H1 (cell line): ENCODE measurements at regions not wholly inside any gene's neighbourhood (a gene's known extent, or its start where the extent isn't known, plus 50 kb on each side); places are given as distances from the start of the nearest gene placed in this dataset.

Experiments used
- CTCF ChIA-PET: fragments of 300-600 bp; sonication (Branson Sonifier 250); formaldehyde crosslinking; loops from one replicate; lab custom pipeline; 2021; ENCODE audit not compliant: partially characterized antibody; lab: Charles Lee
- POLR2A ChIA-PET: fragments of 300-600 bp; sonication (Branson Sonifier 250); formaldehyde crosslinking; loops from one replicate; lab custom pipeline; 2021; ENCODE audit warnings: inconsistent platforms; ENCODE audit not compliant: partially characterized antibody; lab: Charles Lee
- DNase-seq, 2 experiments: peaks; one replicate each; pipeline versions ENCODE4 v3.0.0 to v3.0.0-alpha.2; 2010 to 2022; ENCODE audit warnings: low spot score in 2 of 2, low read depth in 1 of 2, mixed read lengths in 1 of 2
- FAIRE-seq: peaks from 2 replicates; lab custom pipeline; 2011; peaks lifted over from hg19 to GRCh38; lab: Jason Lieb, UNC
- H2AFZ ChIP-seq: 2 replicates; pipeline ENCODE4 v1.8.1; 2012; ENCODE audit warnings: low read length, inconsistent platforms
- H2AK5ac ChIP-seq: 2 replicates; pipeline ENCODE4 v1.6.1; 2013; ENCODE audit warnings: low read depth, low read length
- H2BK120ac ChIP-seq: replicated peaks from 2 replicates; pipeline ENCODE3; 2013; ENCODE audit warnings: low read depth, low read length, inconsistent platforms
- H2BK12ac ChIP-seq: 2 replicates; pipeline ENCODE4 v1.6.1; 2013; ENCODE audit warnings: low read depth, low read length
- H2BK15ac ChIP-seq: 2 replicates; pipeline ENCODE4 v1.6.1; 2013; ENCODE audit warnings: low read length
- H2BK20ac ChIP-seq: 2 replicates; pipeline ENCODE4 v1.6.1; 2013; ENCODE audit warnings: low read length
- H2BK5ac ChIP-seq: 2 replicates; pipeline ENCODE4 v1.6.1; 2013; ENCODE audit warnings: low read depth, low read length
- H3K14ac ChIP-seq: 2 replicates; pipeline ENCODE4 v1.6.1; 2013; ENCODE audit warnings: inconsistent platforms; ENCODE audit not compliant: insufficient read length
- H3K18ac ChIP-seq: 2 replicates; pipeline ENCODE4 v1.6.1; 2013; ENCODE audit warnings: low read length; ENCODE audit errors: extremely low read depth
- H3K23ac ChIP-seq: 2 replicates; pipeline ENCODE4 v1.6.1; 2013; ENCODE audit warnings: inconsistent platforms; ENCODE audit not compliant: insufficient read length
- H3K23me2 ChIP-seq: 2 replicates; pipeline ENCODE4 v1.6.1; 2013; ENCODE audit warnings: low read depth, low read length
- H3K27ac ChIP-seq: 2 replicates; pipeline ENCODE4 v1.6.1; 2011; ENCODE audit warnings: low read depth, low read length, inconsistent platforms
- H3K27me3 ChIP-seq, 4 experiments: replicated peaks in 1 of 4; 1 replicate in 1 of 4; 2 replicates in 3 of 4; pipeline versions ENCODE4 v1.6.1 to v1.8.1; 2011 to 2013; ENCODE audit warnings: low read length in 3 of 4, mild to moderate bottlenecking in 3 of 4, inconsistent platforms in 2 of 4, mixed read lengths in 2 of 4, moderate library complexity in 1 of 4; ENCODE audit not compliant: control insufficient read depth in 3 of 4, insufficient read depth in 3 of 4; ENCODE audit errors: extremely low read depth in 1 of 4
- H3K36me3 ChIP-seq, 4 experiments: 2 replicates each; pipeline versions ENCODE4 v1.6.1 to v1.8.1; 2011 to 2013; ENCODE audit warnings: mild to moderate bottlenecking in 4 of 4, low read length in 3 of 4, moderate library complexity in 2 of 4, control low read depth in 1 of 4, inconsistent platforms in 1 of 4; ENCODE audit not compliant: insufficient read depth in 4 of 4, control insufficient read depth in 2 of 4
- H3K4ac ChIP-seq: replicated peaks from 2 replicates; pipeline ENCODE3; 2013; ENCODE audit warnings: low read length, low read depth, mixed read lengths, inconsistent platforms; ENCODE audit not compliant: insufficient read length
- H3K4me1 ChIP-seq, 4 experiments: replicated peaks in 1 of 4; 1 replicate in 1 of 4; 2 replicates in 3 of 4; pipeline versions ENCODE4 v1.6.1 to v1.8.1; 2011 to 2013; ENCODE audit warnings: low read length in 3 of 4, inconsistent platforms in 2 of 4, mixed read lengths in 1 of 4; ENCODE audit not compliant: insufficient read depth in 4 of 4, control insufficient read depth in 3 of 4
- H3K4me2 ChIP-seq, 2 experiments: 2 replicates each; pipeline versions ENCODE4 v1.6.1 to v1.8.1; 2011 to 2013; ENCODE audit warnings: low read depth in 2 of 2, low read length in 2 of 2, control low read depth in 1 of 2, inconsistent platforms in 1 of 2, mild to moderate bottlenecking in 1 of 2; ENCODE audit not compliant: insufficient read depth in 1 of 2
- H3K4me3 ChIP-seq, 4 experiments: fragments of 200-600, 300-600 bp in 1 of 4; sonication (generic), shearing (Covaris generic), sonication (Bioruptor Twin) in 1 of 4; 2 replicates each; pipeline versions ENCODE4 v1.5.1 to v1.8.1; 2011 to 2016; ENCODE audit warnings: low read length in 4 of 4, low read depth in 3 of 4, control low read depth in 2 of 4, inconsistent platforms in 2 of 4, mild to moderate bottlenecking in 2 of 4, mixed read lengths in 1 of 4, moderate library complexity in 1 of 4; ENCODE audit not compliant: insufficient read depth in 2 of 4; ENCODE audit errors: extremely low read depth in 1 of 4
- H3K56ac ChIP-seq: replicated peaks from 2 replicates; pipeline ENCODE3; 2013; ENCODE audit warnings: low read depth, mild to moderate bottlenecking, mixed read lengths, low read length, inconsistent platforms; ENCODE audit not compliant: insufficient read length
- H3K79me1 ChIP-seq: 2 replicates; pipeline ENCODE4 v1.6.1; 2013; ENCODE audit warnings: low read depth, low read length, control low read depth
- H3K79me2 ChIP-seq, 2 experiments: 2 replicates each; pipeline versions ENCODE4 v1.6.1 to v1.8.1; 2012 to 2013; ENCODE audit warnings: low read length in 2 of 2, mild to moderate bottlenecking in 2 of 2, inconsistent platforms in 1 of 2; ENCODE audit not compliant: insufficient read depth in 2 of 2, control insufficient read depth in 1 of 2
- H3K9ac ChIP-seq, 4 experiments: replicated peaks in 1 of 4; 1 replicate in 1 of 4; 2 replicates in 3 of 4; pipeline versions ENCODE4 v1.6.1 to v1.8.1; 2011 to 2013; ENCODE audit warnings: low read depth in 3 of 4, low read length in 3 of 4, control low read depth in 2 of 4, mild to moderate bottlenecking in 2 of 4, moderate library complexity in 2 of 4, inconsistent platforms in 1 of 4; ENCODE audit errors: extremely low read depth in 1 of 4
- H3K9me3 ChIP-seq, 2 experiments: 2 replicates each; pipeline versions ENCODE4 v1.6.1 to v1.8.1; 2012 to 2013; ENCODE audit warnings: mild to moderate bottlenecking in 2 of 2, moderate library complexity in 2 of 2, control low read depth in 1 of 2, inconsistent platforms in 1 of 2, low read depth in 1 of 2, low read length in 1 of 2, mixed read lengths in 1 of 2; ENCODE audit not compliant: insufficient read depth in 2 of 2
- H4K20me1 ChIP-seq, 2 experiments: replicated peaks in 1 of 2; 2 replicates each; pipeline versions ENCODE3 to v1.8.1; 2011 to 2013; ENCODE audit warnings: inconsistent platforms in 2 of 2, low read length in 2 of 2, mild to moderate bottlenecking in 1 of 2; ENCODE audit not compliant: insufficient read depth in 2 of 2, control insufficient read depth in 1 of 2
- H4K5ac ChIP-seq: 2 replicates; pipeline ENCODE4 v1.6.1; 2013; ENCODE audit warnings: low read length, low read depth, mixed read lengths, inconsistent platforms; ENCODE audit not compliant: insufficient read length
- H4K8ac ChIP-seq: 2 replicates; pipeline ENCODE4 v1.8.0; 2013; ENCODE audit warnings: mild to moderate bottlenecking, moderate library complexity, low read length, inconsistent platforms; ENCODE audit not compliant: insufficient read depth; ENCODE audit errors: extremely low read depth
- H4K91ac ChIP-seq: replicated peaks from 2 replicates; pipeline ENCODE3; 2013; ENCODE audit warnings: low read length, mixed read lengths, inconsistent platforms; ENCODE audit not compliant: insufficient read length
- BCL11A ChIP-seq, 2 experiments: IDR thresholded peaks; one replicate each; pipeline ENCODE4 v1.6.1; 2011; ENCODE audit warnings: low read depth in 2 of 2, low read length in 2 of 2, mild to moderate bottlenecking in 2 of 2
- CBX8 ChIP-seq: fragments of 300-800, 300-1000 bp; sonication (generic); IDR thresholded peaks from 2 replicates; pipeline ENCODE4 v1.7.1; 2016; ENCODE audit warnings: low read depth, low read length, borderline replicate concordance
- HDAC6 ChIP-seq: IDR thresholded peaks from one replicate; pipeline ENCODE4 v1.7.1; 2012; ENCODE audit warnings: low read depth, mild to moderate bottlenecking, inconsistent platforms, low read length, moderate library complexity
- KDM4A ChIP-seq: IDR thresholded peaks from one replicate; pipeline ENCODE4 v1.7.1; 2012; ENCODE audit warnings: low read depth, mild to moderate bottlenecking, moderate library complexity, low read length, inconsistent platforms; ENCODE audit not compliant: severe bottlenecking
- RAD21 ChIP-seq, 2 experiments: IDR thresholded peaks in 1 of 2; conservative IDR thresholded peaks in 1 of 2; 2 replicates each; pipeline ENCODE4 v1.6.1; 2011; ENCODE audit warnings: low read depth in 2 of 2, low read length in 2 of 2, improper control_type of control experiment in 1 of 2, inconsistent platforms in 1 of 2, mild to moderate bottlenecking in 1 of 2, moderate library complexity in 1 of 2
- TBP ChIP-seq: IDR thresholded peaks from 2 replicates; pipeline ENCODE4 v1.6.1; 2011; ENCODE audit warnings: low read depth, low read length, improper control_type of control experiment
- TCF12 ChIP-seq: IDR thresholded peaks from 2 replicates; pipeline ENCODE4 v1.6.1; 2011; ENCODE audit warnings: low read depth, mild to moderate bottlenecking, low read length
- WGBS, 2 experiments: shearing (Covaris generic) in 1 of 2; methylation state at CpG; one replicate each; pipeline versions ENCODE4 v1.1.6 to v1.1.7; 2013 to 2015; ENCODE audit warnings: low lambda C conversion rate in 2 of 2, mixed read lengths in 2 of 2, inconsistent platforms in 1 of 2, low coverage in 1 of 2, missing lambda C conversion rate in 1 of 2; ENCODE audit not compliant: insufficient replicate concordance in 2 of 2, insufficient coverage in 1 of 2, insufficient read length in 1 of 2; ENCODE audit errors: extremely low coverage in 1 of 2, missing lambda C conversion rate in 1 of 2; 5-methylcytosine and 5-hydroxymethylcytosine counted together
- TF ChIP-seq, protein P1 (sequence below): IDR thresholded peaks from 2 replicates; pipeline ENCODE4 v1.6.1; 2012; ENCODE audit warnings: inconsistent platforms

DNA sequence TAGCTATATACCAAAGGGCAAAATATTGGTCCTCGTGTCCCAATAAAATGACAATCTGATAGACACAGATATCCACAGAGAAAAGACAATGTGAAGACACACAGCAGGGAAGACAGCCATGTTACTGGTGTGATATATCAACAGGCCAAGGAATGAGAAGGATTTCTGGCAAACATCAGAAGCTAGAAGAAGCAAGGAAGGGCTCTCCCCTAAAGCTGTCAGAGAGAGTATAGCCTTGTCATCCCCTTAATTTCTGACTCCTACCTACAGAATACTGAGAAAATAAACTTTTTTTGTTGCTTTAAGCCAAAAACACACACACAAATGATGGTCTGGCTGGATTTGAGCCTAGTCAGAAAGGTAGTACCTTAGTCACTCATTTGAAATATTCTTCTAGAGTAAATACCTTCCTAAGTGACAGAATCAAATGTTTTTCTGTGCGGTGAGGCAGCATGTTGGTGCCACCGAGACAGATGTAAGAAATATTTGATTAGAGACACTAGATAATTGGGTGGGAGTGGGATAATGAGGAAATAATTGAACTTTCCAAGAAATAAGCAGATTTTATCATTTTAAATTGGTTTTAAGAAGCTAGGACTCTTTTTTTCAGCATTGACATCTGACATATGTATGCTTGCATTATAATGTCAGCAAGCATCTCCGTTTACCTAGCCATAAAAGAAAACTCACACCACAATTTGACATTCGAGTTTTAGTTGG lies 123.4 kb upstream of the TFAP2D start:
- FAIRE-seq = no peak
- no peaks in the 10 kb centered on the region for H3K23me2 ChIP-seq
- WGBS, 2 experiments = 92% methylated on average over 5 of the region's 5 CpGs; no CpG with 5 or more reads in 1 of the 2 experiments

More for the DNA sequence above, 123.4 kb upstream of the TFAP2D start:
- H2AFZ ChIP-seq = no peak overlapping the region
- H3K9ac ChIP-seq = no peak overlapping the region
- no peak overlapping the region for H3K4me2 ChIP-seq
- H3K4ac ChIP-seq = no peak overlapping the region
- H4K20me1 ChIP-seq = no peaks in the 10 kb centered on the region
- H3K36me3 ChIP-seq = no peaks in the 10 kb centered on the region
- no peaks in the 10 kb centered on the region for H3K9me3 ChIP-seq
- H2BK20ac ChIP-seq = no peak overlapping the region
- H3K18ac ChIP-seq = no peak overlapping the region
- no peak overlapping the region for H3K4me3 ChIP-seq
- no peak overlapping the region for H2BK120ac ChIP-seq
- H3K79me2 ChIP-seq = no peaks in the 10 kb centered on the region
- DNase-seq = no peak
- H3K14ac ChIP-seq = no peak overlapping the region
- H4K91ac ChIP-seq = no peak overlapping the region
- no peak overlapping the region for H4K8ac ChIP-seq
- no peaks in the 10 kb centered on the region for H3K27me3 ChIP-seq
- TF ChIP-seq HDAC6 (no peak), TCF12 (no peak), TBP (no peak), KDM4A (no peak), BCL11A (IDR thresholded peaks at IDR 0.05; ENCODE audit: low read depth in 2 of 2, low read length in 2 of 2) (no peak), CBX8 (no peak), RAD21 (IDR thresholded peaks at IDR 0.05 in 1 of 2, conservative IDR thresholded peaks at IDR 0.05 in 1 of 2; ENCODE audit: low read depth in 2 of 2, low read length in 2 of 2) (no peak)
- TF ChIP-seq, protein P1, sequence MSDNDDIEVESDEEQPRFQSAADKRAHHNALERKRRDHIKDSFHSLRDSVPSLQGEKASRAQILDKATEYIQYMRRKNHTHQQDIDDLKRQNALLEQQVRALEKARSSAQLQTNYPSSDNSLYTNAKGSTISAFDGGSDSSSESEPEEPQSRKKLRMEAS = no peak
- H4K5ac ChIP-seq = no peak overlapping the region
- ChIA-PET CTCF (interaction anchor here (1.0 to 2.8 kb wide), 4 partner anchors 11 to 397 kb away, joined by 3 to 13 read pairs (median 7); no protein-coding TSS in a partner anchor), POLR2A (no interaction called here)
- no peak overlapping the region for H2BK15ac ChIP-seq
- H3K4me1 ChIP-seq = no peaks in the 10 kb centered on the region
- H3K56ac ChIP-seq = no peak overlapping the region
- H2AK5ac ChIP-seq = no peak overlapping the region
- H3K23ac ChIP-seq = no peak overlapping the region
- no peak overlapping the region for H2BK5ac ChIP-seq
- H3K27ac ChIP-seq = no peak overlapping the region
- no peaks in the 10 kb centered on the region for H3K79me1 ChIP-seq
- H2BK12ac ChIP-seq = no peak overlapping the region
